HepG2 (cell line): ENCODE measurements at regions not wholly inside any gene's neighbourhood (a gene's known extent, or its start where the extent isn't known, plus 50 kb on each side); places are given as distances from the start of the nearest gene placed in this dataset.

Experiments used
- ARNT2 ChIP-seq: sonication (generic); formaldehyde crosslinking; IDR thresholded peaks from 2 replicates; pipeline ENCODE4 v1.8.0; 2022; ENCODE audit warnings: mild to moderate bottlenecking, low read depth, missing genetic modification reagents, moderate library complexity
- FOXJ3 ChIP-seq: sonication (generic); formaldehyde crosslinking; IDR thresholded peaks from 2 replicates; pipeline ENCODE4 v1.4.0; 2020; ENCODE audit warnings: missing genetic modification reagents, mild to moderate bottlenecking, borderline replicate concordance
- HDAC2 ChIP-seq: sonication (generic); formaldehyde crosslinking; IDR thresholded peaks from 2 replicates; pipeline ENCODE4 v1.4.0; 2020; ENCODE audit warnings: missing genetic modification reagents
- MAF1 ChIP-seq: sonication (generic); formaldehyde crosslinking; IDR thresholded peaks from 2 replicates; pipeline ENCODE4 v1.5.0; 2020; ENCODE audit warnings: missing genetic modification reagents, borderline replicate concordance
- POGK ChIP-seq: sonication (generic); formaldehyde crosslinking; conservative IDR thresholded peaks from 2 replicates; pipeline ENCODE4 v1.8.0; 2022; ENCODE audit warnings: mild to moderate bottlenecking, moderate library complexity, missing genetic modification reagents
- SOX6 ChIP-seq, 2 experiments: fragments of 450-650 bp in 1 of 2; sonication (generic) in 1 of 2; formaldehyde crosslinking in 1 of 2; IDR thresholded peaks; 2 replicates each; pipeline versions ENCODE4 v1.4.0 to v1.6.1; 2017 to 2020; ENCODE audit warnings: antibody characterized with exemption in 1 of 2, mild to moderate bottlenecking in 1 of 2, missing genetic modification reagents in 1 of 2
- TCF7 ChIP-seq: sonication (generic); IDR thresholded peaks from 2 replicates; pipeline ENCODE4 v1.6.1; 2016; ENCODE audit warnings: antibody characterized with exemption, low read depth
- ZBTB20 ChIP-seq: sonication (generic); formaldehyde crosslinking; IDR thresholded peaks from 2 replicates; pipeline ENCODE4 v1.8.1; 2023; ENCODE audit warnings: missing genetic modification reagents, low read depth, mild to moderate bottlenecking, borderline replicate concordance
- ZFP36 ChIP-seq: fragments of 150-350 bp; IDR thresholded peaks from 2 replicates; pipeline ENCODE4 v1.6.1; 2018; ENCODE audit warnings: borderline replicate concordance, low read length, low read depth; ENCODE audit not compliant: partially characterized antibody
- ZNF124 ChIP-seq: sonication (generic); formaldehyde crosslinking; IDR thresholded peaks from 2 replicates; pipeline ENCODE4 v1.4.0; 2020; ENCODE audit warnings: missing genetic modification reagents
- ZNF180 ChIP-seq: sonication (generic); formaldehyde crosslinking; IDR thresholded peaks from 2 replicates; pipeline ENCODE4 v1.4.0; 2020; ENCODE audit warnings: low read depth, missing genetic modification reagents, borderline replicate concordance
- ZNF24 ChIP-seq: fragments of 450-650 bp; IDR thresholded peaks from 2 replicates; pipeline ENCODE4 v1.6.1; 2017; ENCODE audit warnings: antibody characterized with exemption, mild to moderate bottlenecking
- ZNF256 ChIP-seq: sonication (generic); formaldehyde crosslinking; conservative IDR thresholded peaks from 2 replicates; pipeline ENCODE4 v1.4.0; 2020; ENCODE audit warnings: missing genetic modification reagents
- ZNF629 ChIP-seq: sonication (generic); formaldehyde crosslinking; conservative IDR thresholded peaks from 2 replicates; pipeline ENCODE4 v1.5.0; 2020; ENCODE audit warnings: missing genetic modification reagents
- ZNF747 ChIP-seq: sonication (generic); formaldehyde crosslinking; IDR thresholded peaks from 2 replicates; pipeline ENCODE4 v1.8.1; 2023; ENCODE audit warnings: missing genetic modification reagents, mild to moderate bottlenecking, borderline replicate concordance
- ZNF775 ChIP-seq: sonication (generic); formaldehyde crosslinking; IDR thresholded peaks from 2 replicates; pipeline ENCODE4 v1.4.0; 2020; ENCODE audit warnings: missing genetic modification reagents, mild to moderate bottlenecking, moderate library complexity, borderline replicate concordance
- TF ChIP-seq, protein P1 (sequence below): sonication (generic); formaldehyde crosslinking; IDR thresholded peaks from 2 replicates; pipeline ENCODE4 v1.4.0; 2020; ENCODE audit warnings: missing genetic modification reagents, mild to moderate bottlenecking, borderline replicate concordance
- TF ChIP-seq, protein P2 (sequence below): sonication (generic); formaldehyde crosslinking; IDR thresholded peaks from 2 replicates; pipeline ENCODE4 v1.4.0; 2020; ENCODE audit warnings: mild to moderate bottlenecking, missing genetic modification reagents
- TF ChIP-seq, protein P3 (sequence below): sonication (generic); formaldehyde crosslinking; IDR thresholded peaks from 2 replicates; pipeline ENCODE4 v1.4.0; 2020; ENCODE audit warnings: low read depth, missing genetic modification reagents
- TF ChIP-seq, protein P4 (sequence below): sonication (generic); formaldehyde crosslinking; IDR thresholded peaks from 2 replicates; pipeline ENCODE4 v1.5.0; 2020; ENCODE audit warnings: missing genetic modification reagents

GRCh38 chr16:10256784-10257641, 74.8 kb upstream of the GRIN2A start (continued):
- TF ChIP-seq, protein P1, sequence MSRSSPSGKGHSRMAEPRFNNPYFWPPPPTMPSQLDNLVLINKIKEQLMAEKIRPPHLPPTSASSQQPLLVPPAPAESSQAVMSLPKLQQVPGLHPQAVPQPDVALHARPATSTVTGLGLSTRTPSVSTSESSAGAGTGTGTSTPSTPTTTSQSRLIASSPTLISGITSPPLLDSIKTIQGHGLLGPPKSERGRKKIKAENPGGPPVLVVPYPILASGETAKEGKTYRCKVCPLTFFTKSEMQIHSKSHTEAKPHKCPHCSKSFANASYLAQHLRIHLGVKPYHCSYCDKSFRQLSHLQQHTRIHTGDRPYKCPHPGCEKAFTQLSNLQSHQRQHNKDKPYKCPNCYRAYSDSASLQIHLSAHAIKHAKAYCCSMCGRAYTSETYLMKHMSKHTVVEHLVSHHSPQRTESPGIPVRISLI, result peak; percentile 77
- TF ChIP-seq, protein P2, sequence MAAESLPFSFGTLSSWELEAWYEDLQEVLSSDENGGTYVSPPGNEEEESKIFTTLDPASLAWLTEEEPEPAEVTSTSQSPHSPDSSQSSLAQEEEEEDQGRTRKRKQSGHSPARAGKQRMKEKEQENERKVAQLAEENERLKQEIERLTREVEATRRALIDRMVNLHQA (CRISPR knock-in tag), result no peak
- TF ChIP-seq ARNT2 (CRISPR knock-in tag) (0 out of 2 replicates have a peak, but pooled peaks have one; percentile 47), FOXJ3 (CRISPR knock-in tag) (peak; percentile 89), ZFP36 (peak; percentile 72), ZNF180 (no peak), ZNF629 (CRISPR knock-in tag) (no peak), ZNF256 (CRISPR knock-in tag) (no peak), SOX6 (IDR thresholded peaks at IDR 0.05) (no peak), SOX6 (CRISPR knock-in tag; IDR thresholded peaks at IDR 0.05) (peak; percentile 92), MAF1 (CRISPR knock-in tag) (peak; percentile 70; the same call in 1 of the 2 replicates), TCF7 (peak; percentile 56), ZNF747 (CRISPR knock-in tag) (peak; percentile 23; the same call in 1 of the 2 replicates), ZNF775 (CRISPR knock-in tag) (no peak), ZBTB20 (0 out of 2 replicates have a peak, but pooled peaks have one; percentile 85), POGK (peak; percentile 38; the same call in 1 of the 2 replicates), ZNF124 (CRISPR knock-in tag) (no peak), HDAC2 (CRISPR knock-in tag) (peak; percentile 81), ZNF24 (no peak)
- TF ChIP-seq, protein P3, sequence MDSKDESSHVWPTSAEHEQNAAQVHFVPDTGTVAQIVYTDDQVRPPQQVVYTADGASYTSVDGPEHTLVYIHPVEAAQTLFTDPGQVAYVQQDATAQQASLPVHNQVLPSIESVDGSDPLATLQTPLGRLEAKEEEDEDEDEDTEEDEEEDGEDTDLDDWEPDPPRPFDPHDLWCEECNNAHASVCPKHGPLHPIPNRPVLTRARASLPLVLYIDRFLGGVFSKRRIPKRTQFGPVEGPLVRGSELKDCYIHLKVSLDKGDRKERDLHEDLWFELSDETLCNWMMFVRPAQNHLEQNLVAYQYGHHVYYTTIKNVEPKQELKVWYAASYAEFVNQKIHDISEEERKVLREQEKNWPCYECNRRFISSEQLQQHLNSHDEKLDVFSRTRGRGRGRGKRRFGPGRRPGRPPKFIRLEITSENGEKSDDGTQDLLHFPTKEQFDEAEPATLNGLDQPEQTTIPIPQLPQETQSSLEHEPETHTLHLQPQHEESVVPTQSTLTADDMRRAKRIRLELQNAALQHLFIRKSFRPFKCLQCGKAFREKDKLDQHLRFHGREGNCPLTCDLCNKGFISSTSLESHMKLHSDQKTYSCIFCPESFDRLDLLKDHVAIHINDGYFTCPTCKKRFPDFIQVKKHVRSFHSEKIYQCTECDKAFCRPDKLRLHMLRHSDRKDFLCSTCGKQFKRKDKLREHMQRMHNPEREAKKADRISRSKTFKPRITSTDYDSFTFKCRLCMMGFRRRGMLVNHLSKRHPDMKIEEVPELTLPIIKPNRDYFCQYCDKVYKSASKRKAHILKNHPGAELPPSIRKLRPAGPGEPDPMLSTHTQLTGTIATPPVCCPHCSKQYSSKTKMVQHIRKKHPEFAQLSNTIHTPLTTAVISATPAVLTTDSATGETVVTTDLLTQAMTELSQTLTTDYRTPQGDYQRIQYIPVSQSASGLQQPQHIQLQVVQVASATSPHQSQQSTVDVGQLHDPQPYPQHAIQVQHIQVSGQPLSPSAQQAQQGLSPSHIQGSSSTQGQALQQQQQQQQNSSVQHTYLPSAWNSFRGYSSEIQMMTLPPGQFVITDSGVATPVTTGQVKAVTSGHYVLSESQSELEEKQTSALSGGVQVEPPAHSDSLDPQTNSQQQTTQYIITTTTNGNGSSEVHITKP (CRISPR knock-in tag), result peak; percentile 78; the same call in 1 of the 2 replicates
- TF ChIP-seq, protein P4, sequence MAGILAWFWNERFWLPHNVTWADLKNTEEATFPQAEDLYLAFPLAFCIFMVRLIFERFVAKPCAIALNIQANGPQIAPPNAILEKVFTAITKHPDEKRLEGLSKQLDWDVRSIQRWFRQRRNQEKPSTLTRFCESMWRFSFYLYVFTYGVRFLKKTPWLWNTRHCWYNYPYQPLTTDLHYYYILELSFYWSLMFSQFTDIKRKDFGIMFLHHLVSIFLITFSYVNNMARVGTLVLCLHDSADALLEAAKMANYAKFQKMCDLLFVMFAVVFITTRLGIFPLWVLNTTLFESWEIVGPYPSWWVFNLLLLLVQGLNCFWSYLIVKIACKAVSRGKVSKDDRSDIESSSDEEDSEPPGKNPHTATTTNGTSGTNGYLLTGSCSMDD, result no peak
